ENCODE measurements at regions not wholly inside any gene's neighbourhood (a gene's known extent, or its start where the extent isn't known, plus 50 kb on each side); places are given as distances from the start of the nearest gene placed in this dataset.

DNA sequence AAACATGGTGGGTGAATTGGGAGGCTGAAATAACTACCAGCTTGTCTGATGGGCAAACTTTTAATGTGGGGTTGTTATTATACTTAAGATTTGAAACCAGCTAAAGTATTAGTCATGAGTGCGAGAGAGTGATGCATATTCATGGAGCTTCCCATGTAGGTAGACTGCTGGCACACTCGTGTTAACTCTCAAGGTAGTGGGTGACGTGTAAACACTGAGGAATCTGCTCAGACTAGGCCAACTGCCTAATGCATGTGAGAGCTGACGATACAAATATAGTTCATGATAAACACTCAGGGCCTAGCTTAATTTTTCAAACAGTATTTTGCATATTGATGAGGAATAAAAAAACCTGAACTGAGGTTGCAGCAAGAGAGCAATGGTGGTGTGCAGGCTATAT lies 1165.7 kb upstream of the PIK3C3 start:
- DNase-seq (ENCODE audit: low spot score), result no peak

DNA sequence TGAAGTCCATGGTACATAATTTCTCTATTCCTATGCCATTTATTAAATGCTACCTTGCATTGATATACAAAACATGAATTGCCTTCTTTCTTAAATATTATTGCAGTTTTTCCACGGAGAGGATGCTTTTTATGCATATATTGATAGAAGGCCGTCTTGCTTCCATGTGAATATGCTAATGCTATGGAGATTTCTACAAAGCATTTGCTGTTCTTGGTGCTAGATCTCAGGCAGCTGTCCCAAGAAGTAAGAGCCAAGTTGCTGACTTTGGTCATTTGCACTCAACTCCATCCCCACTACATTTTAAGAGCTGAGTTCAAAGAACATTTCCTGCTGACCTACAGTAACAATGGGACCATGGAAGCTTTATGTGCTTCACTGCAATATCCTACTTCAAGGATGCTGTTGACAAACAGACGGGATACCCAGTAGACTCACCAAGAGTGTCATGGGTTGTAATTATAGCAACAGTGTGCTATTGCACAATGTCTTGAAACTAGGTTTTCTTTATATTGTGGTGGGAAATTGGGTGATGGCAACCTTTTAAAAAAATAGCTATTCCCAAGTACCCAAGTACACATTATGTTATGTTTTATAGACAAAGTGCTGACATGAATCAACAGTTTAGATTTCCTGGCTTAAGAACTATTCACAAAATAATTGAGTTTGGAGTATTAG lies 1172.4 kb upstream of the PIK3C3 start:
- no peak for DNase-seq (ENCODE audit: low spot score)

DNA sequence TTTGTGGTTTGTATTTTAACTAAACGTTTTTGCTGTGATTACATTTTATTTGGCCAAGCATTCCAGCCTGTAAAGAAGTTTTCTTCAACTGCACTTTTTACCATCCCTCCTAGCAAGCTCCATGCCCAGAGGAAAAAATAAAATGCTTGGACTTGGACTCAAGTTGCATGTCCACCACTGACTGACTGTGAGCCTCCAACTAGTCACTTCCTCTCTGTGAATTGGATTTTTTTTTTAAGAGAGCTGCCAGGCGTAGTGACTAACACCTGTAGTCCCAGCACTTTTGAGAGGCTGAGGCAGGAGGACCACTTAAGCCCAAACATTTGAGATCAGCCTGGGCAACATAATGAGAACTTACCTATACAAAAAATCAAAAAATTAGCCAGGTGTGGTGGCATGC lies 1185.2 kb upstream of the PIK3C3 start:
- no peak for DNase-seq (ENCODE audit: low spot score)

DNA sequence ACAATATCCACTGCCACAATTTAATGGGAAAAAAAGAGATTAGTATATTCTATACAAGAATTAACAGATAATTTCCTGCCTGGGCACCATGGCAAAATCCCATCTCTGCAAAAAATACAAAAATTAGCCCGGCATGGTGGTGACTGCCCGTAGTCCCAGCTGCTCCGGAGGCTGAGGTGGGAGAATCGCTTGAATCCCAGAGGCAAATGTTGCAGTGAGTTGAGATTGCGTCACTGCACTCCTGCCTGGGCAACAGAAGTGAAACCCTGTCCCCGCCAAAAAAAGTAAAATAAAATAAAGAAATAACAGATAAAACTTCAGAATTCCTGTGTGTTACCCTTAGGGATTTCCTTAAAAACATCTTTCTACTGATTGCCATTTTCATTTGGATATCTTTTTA lies 1194.8 kb upstream of the PIK3C3 start:
- no peak for DNase-seq (ENCODE audit: low spot score)

DNA sequence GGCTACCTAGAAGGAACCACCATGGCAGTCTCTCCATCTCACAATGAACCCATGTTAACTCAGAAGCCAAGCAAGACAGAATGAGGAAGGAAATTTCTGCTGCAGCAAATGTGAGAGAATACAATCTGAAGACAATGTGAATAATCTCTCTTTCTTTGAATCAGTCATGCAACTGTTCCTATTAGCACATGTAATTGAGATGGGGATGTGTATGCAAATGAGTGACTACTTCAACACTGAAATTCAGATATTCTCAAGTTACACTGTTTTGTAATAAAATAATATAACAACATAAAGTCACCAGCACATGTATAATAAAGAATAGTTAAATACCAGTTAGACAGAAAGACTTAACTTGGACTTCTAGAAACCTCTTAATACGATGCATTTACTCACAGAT lies 1200.6 kb upstream of the PIK3C3 start:
- no peak for DNase-seq (ENCODE audit: low spot score)

DNA sequence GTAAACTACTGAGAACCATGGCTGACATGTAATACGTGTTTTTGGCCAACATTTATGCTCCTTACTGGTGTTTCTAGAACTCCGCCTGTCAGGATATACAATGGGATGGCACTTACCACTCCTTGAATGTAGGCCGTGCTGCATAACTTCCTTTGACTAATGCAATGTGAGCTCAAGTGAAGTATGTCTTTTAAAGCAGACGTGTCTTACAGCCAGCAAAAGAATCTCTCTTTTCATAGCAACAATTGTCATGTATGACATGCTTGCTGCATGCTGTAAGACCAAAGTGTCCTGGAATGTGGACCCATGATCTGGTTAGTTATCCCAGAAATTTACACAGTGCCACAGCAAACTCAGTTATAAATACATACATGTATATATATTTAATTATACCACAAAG lies 1202.7 kb upstream of the PIK3C3 start:
- DNase-seq (ENCODE audit: low spot score), result no peak

DNA sequence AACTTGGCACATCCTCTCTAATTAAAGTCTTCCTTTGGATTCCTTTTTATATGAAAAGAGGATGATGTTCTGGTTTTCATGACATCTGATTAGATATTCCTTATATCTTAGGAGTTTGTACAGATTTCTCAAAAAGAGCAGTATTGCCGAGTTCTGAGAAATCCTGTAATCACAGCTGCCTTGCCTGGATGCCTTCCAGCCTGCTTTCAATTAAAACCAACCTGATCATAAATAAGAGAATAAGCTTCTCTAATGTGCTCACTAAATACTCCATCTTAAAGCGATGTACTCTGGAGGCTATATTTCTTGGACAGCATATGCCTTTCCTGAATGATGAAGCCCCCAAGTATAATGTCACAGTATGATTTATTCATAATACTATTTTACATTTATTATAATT lies 1203.8 kb upstream of the PIK3C3 start:
- DNase-seq (ENCODE audit: low spot score), result no peak

DNA sequence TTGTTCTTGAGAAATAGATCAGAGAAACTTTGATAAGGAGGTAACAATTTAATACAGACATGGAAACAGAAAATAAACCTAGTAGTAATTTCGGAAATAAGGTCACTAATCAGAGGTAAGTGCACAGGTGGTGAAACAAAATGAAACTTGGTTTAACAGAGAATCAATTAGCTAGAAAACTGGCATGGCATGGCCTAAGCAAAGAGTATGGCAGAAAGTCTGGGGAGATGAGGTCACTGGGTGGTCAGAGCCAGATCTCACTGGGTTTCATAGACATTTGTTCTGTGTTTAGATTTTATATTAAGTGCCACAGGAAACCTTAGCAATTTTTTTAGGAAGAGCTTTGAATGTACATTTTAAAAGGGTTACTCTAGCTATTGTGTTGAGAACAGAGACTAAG lies 1216.0 kb upstream of the PIK3C3 start:
- DNase-seq (ENCODE audit: low spot score), result no peak

DNA sequence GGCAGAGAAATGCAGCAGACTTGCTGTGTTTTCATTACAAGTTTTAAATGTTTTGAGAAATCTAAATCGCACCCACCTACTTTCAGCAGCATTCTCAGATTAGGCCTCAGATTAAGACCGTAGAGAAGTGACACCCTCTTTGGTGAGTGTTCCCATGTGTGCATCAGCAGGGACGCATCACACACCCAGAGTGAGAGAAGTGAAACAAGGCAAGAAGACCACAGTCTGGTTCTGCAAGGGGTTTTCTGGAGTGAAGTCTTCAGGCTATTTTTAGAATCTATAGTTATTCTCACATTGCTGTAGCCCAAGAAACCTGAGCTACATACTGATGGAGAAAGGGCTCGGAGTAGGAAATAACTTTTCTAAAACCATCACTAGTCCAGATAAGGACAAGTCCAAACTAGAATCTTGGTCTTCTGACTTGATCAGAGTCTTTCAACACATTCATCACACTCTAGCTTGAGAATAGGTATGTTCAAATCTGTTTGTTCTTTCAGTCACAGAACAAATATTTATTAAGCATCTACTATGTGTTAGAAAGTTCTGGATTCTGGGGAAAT lies 1216.6 kb upstream of the PIK3C3 start:
- no peak for DNase-seq (ENCODE audit: low spot score)

DNA sequence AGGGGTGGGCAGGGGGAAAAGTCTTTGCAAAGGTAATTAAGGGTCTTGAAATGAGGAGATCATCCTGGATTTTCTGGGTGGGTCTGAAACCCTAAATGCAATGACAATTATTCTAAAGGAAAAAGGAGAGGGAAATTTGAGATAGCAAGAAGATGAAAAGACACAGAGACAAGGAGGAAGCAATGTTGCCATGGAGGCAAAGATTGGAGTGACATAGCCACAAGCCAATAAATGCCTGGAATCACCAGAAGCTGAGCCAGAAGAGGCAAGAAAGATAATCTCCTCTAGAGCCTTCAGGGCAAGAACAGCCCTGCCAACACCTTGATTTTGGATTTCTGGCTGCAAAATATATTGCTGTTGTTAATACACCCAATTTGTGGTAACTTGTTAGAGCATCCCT lies 1246.3 kb upstream of the PIK3C3 start:
- DNase-seq (ENCODE audit: low spot score), result no peak

DNA sequence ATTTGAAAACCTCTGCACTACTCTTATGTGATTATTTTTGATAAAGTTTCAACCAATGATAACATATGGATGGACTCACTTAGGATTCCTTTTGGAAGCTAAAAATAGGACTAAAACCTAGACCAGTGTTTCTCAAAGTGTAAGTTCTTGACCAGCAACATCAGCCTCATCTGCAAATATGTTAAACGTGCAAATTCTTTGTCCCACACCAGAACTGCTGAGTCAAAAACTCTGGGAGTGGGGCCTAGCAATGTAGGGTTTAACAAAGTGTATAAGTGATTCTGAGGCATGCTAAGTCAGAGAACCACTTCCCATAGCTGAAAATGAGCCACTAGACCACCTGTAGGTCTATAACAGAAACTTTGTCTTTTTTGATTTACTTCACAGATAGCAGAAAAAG lies 1247.2 kb upstream of the PIK3C3 start:
- no peak for DNase-seq (ENCODE audit: low spot score)

DNA sequence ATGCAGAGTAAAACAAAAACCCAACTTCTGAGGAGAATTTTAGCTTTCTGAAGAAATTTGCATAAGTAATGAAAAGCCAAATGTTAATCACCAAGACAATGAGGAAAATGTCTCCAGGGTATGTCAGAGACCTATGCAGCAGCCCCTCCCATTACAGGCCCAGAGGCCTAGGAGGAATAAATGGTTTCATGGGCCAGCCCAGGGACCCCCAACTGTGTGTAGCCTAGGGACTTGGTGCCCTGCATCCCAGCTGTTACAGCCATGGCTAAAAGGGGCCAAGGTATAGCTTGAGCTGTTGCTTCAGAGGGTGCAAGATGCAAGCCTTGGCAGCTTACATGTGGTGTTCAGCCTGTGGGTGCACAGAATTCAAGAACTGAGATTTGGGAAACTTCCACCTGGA lies 1256.9 kb upstream of the PIK3C3 start:
- DNase-seq (ENCODE audit: low spot score), result no peak

DNA sequence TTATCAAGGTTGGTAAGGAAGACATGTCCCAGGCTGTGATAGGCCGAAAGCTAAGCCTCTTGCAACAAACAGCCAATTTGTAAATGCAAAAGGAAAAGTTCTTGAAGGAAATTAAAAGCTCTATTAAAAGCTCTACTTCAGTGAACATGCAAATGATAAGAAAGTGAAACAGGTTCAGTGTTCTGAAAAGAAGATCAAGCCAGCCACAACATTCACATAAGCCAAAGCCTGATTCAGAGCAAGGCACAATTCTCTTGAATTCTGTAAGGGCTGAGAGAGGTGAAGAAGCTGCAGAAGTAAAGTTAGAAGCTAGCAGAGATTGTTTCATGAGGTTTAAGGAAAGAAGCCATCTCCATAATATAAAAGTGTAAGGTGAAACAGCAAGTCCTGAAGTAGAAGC lies 1259.5 kb upstream of the PIK3C3 start:
- DNase-seq (ENCODE audit: low spot score), result no peak

DNA sequence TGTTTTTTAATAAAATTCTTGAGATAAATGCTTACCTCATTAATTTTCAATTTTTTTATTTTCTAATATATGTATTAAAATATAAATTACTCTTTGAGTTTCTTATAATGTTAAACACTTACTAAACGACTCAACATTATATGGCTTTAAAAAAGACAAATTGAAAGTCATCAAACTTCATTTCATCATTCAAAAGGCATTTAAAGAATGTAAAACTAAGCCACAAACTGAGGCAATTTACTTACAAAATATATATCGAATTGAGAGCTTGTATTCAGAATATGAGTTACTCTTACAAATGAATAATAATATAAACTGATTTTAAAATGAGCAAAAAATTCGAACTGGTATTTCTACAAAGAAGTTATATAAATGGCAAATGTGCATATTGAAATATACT lies 1262.2 kb upstream of the PIK3C3 start:
- DNase-seq (ENCODE audit: low spot score), result no peak

DNA sequence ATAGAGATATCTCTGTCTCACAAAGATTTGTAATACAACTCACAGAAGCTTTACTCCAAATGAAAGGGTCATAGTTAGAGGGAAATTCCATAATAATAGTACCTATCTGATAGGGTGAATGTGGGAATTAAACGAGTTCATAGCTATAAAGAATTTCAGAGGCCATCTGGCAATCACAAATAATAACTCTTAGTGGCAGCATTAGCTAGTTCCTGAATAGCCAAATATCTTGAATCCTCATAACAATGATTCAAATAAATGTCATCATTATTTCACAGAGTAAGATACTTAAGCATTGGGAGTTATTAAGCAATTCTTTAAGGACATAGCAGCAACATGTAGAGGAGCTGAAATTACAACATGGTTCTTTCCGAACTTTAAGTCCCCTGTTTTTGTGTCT lies 1265.0 kb upstream of the PIK3C3 start:
- DNase-seq (ENCODE audit: low spot score), result no peak

DNA sequence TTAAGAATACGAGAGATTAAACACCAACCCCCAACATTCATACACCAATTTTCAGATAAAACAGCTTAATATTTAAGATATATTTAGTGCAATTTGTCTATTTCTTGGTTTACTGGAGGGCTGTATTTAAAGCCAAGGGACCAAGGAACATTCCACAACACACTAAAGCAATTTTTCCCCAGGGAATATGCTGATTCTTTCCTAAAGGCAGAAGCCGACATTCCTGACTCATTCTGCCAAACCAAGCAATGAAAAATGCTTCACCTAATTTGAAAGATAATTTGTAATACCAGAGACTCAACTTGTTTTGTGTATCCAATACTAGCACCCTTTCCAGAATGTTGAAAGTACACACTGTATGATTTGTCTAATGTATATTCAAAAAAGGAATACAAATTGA lies 1267.6 kb upstream of the PIK3C3 start:
- no peak for DNase-seq (ENCODE audit: low spot score)

DNA sequence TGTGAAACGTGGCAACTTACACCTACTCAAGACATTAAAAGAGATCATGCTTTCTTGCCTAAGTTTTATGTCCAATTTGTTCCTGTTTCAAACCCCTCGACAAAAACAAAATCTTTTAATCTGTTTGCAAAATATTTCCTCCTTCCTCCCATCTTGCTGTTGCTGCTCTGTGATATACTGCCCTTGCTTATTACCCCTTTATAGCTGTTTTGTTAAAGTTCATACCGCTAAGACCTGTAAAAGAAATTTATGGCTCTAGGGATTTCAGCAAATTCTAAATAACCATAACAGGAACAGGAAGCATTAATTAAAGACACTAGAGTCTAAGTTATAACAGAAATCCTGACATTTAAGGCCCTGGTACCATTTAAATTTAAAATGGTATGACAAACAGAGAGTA lies 1268.2 kb upstream of the PIK3C3 start:
- DNase-seq (ENCODE audit: low spot score), result no peak

DNA sequence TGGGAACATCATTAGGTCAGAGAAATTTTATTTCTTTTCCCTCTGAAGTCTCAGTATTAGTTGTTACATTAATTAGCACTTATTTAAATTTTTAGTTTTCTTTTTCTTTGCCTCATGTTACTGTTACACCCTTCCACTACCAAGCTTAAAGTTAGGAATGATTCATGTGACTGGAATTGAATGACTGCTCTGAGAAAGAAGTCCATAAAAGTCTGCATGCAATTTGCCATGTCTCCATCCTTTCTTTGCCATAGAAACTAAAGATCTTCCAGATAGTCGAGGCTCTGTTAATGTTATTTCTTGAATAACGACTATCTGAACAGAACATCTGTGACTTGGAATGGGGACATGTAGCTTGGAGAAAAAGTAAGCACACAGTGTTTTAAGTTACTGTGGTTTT lies 1269.8 kb upstream of the PIK3C3 start:
- DNase-seq (ENCODE audit: low spot score), result no peak

DNA sequence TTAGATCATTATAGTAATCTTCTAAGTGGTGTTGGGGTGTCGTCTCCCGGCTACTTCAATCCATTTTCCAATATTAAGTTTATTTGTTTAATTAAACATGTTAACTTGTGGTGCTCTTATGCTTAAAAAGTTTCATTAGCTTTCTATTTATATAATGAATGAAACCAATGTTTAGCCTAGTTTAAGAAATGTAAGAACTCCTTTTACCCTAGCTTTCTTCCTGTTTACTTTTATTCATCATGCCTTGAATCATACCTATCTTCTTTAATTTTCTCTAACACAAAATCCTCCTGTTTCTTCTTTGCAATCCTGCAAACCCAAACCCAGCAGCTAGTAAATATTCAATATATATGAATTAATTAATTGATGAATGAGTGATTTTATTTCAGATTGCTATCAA lies 1276.7 kb upstream of the PIK3C3 start:
- DNase-seq (ENCODE audit: low spot score), result no peak

DNA sequence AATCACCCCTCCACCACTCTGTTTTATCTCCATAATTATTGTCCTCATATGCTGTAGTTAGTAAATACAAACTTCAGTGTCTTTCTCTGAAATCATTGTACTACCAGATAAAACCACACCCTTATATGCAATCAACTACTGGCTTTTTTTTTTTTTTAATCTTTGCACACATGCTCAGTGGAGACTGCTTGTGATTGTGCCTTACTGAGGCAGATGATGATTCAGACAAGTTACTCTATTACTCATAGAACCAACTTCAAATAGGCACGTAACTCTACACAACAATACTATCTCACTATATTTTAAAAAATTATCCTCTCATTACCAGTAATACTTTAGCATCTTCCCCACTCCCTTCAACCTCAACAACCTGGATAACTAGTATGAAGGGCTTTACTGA lies 1278.4 kb upstream of the PIK3C3 start:
- no peak for DNase-seq (ENCODE audit: low spot score)

DNA sequence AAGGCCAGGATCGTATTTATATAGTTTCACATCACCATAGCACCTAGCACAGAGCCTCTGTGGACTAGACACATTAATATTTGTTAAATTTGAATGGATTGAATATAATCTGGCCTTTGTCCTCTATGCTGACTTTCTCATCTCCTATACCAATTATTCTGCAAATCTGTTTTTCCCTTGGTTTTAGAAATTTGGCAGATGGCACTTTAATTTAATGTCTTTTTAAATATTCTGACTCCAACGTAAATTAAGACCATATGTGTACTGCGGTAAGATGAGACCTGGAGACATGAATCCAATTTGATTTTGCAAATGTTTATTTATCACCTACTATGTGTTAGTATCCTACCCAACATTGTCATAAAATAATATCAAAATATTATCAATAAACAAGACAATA lies 1281.9 kb upstream of the PIK3C3 start:
- DNase-seq (ENCODE audit: low spot score), result no peak

DNA sequence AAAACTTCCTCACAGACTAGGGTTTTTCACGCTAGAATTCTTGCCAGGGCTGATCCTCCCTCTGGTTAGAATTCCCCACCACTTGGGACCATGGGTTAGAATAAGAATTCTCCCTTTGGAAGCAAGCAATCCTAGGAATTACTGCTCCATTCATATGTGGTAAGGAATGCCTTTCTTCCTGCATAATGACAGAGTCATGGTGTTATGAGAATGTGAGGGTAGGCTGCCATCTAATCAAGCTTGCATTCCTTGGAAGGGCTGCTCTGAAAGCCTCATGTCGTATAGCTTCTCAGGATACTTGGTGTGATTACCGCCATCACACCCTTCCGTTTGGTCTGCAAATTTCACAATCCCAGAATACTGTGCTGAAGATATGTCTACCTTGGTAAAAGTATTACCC lies 1282.4 kb upstream of the PIK3C3 start:
- no peak for DNase-seq (ENCODE audit: low spot score)

DNA sequence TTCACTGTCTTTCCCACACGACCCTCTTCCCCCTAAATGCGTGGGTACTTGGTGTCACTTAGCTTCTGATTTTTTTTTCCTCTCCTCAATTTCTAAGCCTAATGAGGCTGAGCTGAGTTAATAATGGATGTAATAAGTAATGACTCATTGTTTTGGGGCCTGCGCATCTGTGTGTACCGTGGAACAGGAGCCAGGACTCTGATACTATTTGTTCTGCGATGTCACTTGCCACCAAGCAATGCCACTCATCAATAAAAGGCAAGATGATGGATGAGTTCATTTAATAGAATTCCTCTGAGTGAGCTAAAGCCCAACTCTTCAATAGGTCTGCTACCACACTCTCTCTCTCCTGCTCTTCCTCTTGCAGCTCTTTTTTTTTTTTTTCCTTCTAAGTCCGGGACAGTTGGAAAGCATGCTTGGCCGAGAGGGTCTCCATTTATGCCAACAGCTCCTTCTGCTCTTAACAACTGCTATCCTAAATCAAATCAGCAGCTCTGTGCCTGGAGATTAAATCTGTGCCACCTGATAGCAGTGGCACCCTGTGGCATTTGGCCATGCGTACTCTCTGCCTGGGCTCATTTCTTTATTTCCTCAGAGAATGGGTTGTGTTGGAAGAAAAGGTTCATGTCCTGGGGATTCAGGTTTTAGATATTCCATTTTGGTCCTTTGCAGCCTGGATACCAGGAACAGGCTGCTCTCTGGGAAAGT lies 1284.2 kb upstream of the PIK3C3 start:
- no peak for DNase-seq (ENCODE audit: low spot score)

DNA sequence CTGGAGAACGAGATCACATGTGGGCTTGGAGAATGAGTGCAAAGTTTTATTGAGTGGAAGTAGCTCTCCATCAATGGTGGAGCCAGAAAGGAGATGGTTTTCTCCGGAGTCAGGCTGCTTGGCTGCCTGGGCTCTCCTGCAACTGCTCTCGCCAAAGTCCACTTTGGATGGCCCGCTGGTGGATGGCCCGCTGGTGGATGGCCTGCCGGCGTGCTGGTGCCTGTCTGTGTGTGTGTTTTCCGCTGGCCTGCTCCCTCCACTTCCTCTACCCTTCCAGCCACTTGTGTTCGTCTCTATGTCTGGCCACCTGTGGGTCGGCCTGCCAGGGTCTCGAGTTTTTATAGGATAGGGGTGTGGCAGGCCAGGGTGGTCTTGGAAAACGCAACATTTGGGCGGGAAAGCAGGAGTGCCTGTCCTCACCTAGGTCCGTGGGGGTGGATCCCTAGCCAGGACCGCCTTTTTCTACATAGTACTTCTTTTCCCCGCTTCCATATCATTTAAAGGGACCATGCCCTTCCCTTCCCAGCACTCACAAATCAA lies 1292.1 kb upstream of the PIK3C3 start:
- no peak for DNase-seq (ENCODE audit: low spot score)

All from CD4-positive, alpha-beta T cell treated with Interleukin-15 for 4 hours (primary cell).